Epithelial cell of proximal tubule (primary cell): ENCODE measurements at regions not wholly inside any gene's neighbourhood (a gene's known extent, or its start where the extent isn't known, plus 50 kb on each side); places are given as distances from the start of the nearest gene placed in this dataset.

ENCODE experiments used
- DNase-seq: peaks from one replicate; pipeline ENCODE4 v3.0.0-alpha.2; 2011; ENCODE audit warnings: low read depth
- H3K4me3 ChIP-seq: 2 replicates; pipeline ENCODE4 v1.5.1; 2011; ENCODE audit warnings: low read depth, mild to moderate bottlenecking, low read length
- CTCF ChIP-seq: conservative IDR thresholded peaks from 2 replicates; pipeline ENCODE4 v1.5.1; 2012; ENCODE audit warnings: low read depth, mild to moderate bottlenecking, low read length

GRCh38 chr6:100288311-100288710, 176.4 kb downstream of the SIM1 start:
- DNase-seq = no peak
- no peak for TF ChIP-seq CTCF

DNA sequence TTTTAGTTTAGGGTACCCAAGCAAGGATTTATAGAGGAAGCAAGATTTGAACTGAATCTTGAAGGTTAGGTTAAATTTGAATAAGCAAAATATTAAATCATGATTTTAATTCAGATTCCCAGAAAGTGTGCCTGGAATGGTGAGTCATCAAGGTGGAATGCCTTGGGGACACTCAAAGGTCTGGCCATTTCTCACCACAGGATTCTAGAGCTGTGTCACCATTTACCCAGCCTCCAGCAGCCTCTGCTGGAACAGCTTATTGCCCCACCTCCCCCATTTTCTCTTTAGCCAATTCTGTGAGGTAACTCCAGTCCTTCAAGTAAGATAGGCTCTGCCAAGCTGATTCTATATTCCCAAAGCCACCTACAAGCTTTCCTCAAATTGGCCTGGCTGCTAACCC, 181.4 kb downstream of the SIM1 start:
- no peak overlapping the region for H3K4me3 ChIP-seq
- DNase-seq = peak; percentile 53
- TF ChIP-seq CTCF = no peak

More at GRCh38 chr6:100288311-100288710, 176.4 kb downstream of the SIM1 start:
- H3K4me3 ChIP-seq = no peak overlapping the region

GRCh38 chr6:100281471-100281901, 183.2 kb downstream of the SIM1 start:
- peak overlapping the region; percentile 35 for H3K4me3 ChIP-seq
- DNase-seq = no peak

DNA sequence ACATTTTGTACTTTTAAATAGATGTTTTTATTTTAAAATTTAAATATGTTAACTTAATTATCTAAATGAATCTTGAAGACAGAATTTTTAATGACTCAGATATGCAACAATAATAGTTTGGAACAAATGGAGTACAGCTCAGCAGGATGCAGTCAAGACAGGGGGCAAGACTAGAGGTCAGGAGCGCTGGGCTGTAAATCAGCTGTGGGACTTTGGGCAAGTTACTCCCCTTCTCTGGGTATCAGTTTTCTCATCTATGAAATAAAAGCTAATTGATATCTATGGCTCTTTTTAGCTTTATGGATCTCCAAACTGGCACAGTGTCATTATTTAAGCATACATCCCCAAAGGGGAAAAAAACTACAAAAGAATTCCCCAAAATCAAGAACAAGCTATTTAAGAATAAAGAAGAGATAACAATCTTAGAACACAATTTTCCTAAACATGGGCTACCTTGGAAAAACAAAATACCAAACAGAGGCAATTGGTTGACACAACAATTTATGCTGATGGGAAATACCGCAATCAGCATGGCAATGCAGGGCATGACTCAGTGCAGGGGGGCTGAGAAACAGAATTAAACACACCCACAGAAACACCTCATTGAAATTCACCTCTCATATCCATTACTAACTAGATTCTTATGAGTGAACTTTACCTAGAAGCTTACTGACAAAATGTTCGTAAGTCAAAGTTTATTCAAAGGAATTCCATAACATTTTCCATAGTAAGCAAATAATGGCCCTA, 188.2 kb downstream of the SIM1 start:
- no peak overlapping the region for H3K4me3 ChIP-seq
- DNase-seq = no peak
- no peak for TF ChIP-seq CTCF

More at GRCh38 chr6:100281471-100281901, 183.2 kb downstream of the SIM1 start:
- TF ChIP-seq CTCF = no peak

GRCh38 chr6:100274147-100274546, 190.6 kb downstream of the SIM1 start:
- DNase-seq = no peak
- no peak for TF ChIP-seq CTCF
- H3K4me3 ChIP-seq = no peak overlapping the region

DNA sequence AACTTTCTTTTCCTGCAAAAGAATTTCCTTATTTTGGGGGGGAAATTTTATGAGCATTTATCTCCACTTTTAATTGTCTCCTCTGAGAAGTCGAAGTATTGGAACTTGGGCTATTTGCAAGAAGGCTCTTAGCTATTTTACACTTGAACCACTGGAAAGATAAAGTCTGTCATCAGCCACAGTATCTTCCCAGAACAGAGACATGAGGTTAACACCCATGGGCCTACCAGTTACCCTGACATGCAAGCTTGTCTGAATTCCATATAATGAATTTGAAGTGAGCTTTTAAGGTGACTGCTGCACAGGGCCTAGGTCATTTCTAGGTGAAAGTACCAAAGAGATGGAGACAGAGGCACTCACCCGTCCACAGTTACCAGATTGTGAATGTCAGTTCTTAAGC, 193.1 kb downstream of the SIM1 start:
- TF ChIP-seq CTCF = no peak
- no peak overlapping the region for H3K4me3 ChIP-seq
- DNase-seq = no peak

- DNase-seq = no peak
- no peak for TF ChIP-seq CTCF
- no peak overlapping the region for H3K4me3 ChIP-seq
Measured at GRCh38 chr6:100271202-100271601, 193.5 kb downstream of the SIM1 start.
